SK-N-SH (cell line): ENCODE measurements at regions not wholly inside any gene's neighbourhood (a gene's known extent, or its start where the extent isn't known, plus 50 kb on each side); places are given as distances from the start of the nearest gene placed in this dataset.

Experiments used
- CTCF ChIA-PET: fragments of 300-600, 350-600 bp; formaldehyde crosslinking; extraction: SDS; loops from one replicate; lab custom pipeline; 2021; lab: Yijun Ruan, JAX
- POLR2A ChIA-PET: fragments of 350-600 bp; sonication (Branson Sonifier 250); formaldehyde crosslinking; extraction: SDS; loops from one replicate; lab custom pipeline; 2020; ENCODE audit warnings: antibody characterized with exemption, inconsistent platforms; lab: Yijun Ruan, JAX
- DNase-seq: peaks from one replicate; pipeline ENCODE4 v3.0.0; 2012
- H2AFZ ChIP-seq: fragments of 200-600 bp; sonication (generic); 2 replicates; pipeline ENCODE4 v1.8.1; 2016; ENCODE audit warnings: antibody characterized with exemption, mild to moderate bottlenecking, low read depth
- H3F3A ChIP-seq: fragments of 200-600 bp; sonication (generic); replicated peaks from 2 replicates; pipeline ENCODE3; 2016; ENCODE audit warnings: antibody characterized with exemption, mild to moderate bottlenecking; ENCODE audit not compliant: insufficient read depth
- H3K27ac ChIP-seq, 2 experiments: fragments of 200-500 bp in 1 of 2; fragments of 200-600 bp in 1 of 2; sonication (Bioruptor generic) in 1 of 2; sonication (generic), shearing (Covaris generic) in 1 of 2; 2 replicates each; pipeline versions ENCODE4 v1.5.1 to v1.6.1; 2014 to 2016; ENCODE audit warnings: low read depth in 2 of 2, inconsistent platforms in 1 of 2, low read length in 1 of 2, mild to moderate bottlenecking in 1 of 2, mixed read lengths in 1 of 2
- H3K27me3 ChIP-seq: fragments of 200-600 bp; sonication (generic), shearing (Covaris generic); 2 replicates; pipeline ENCODE4 v1.6.1; 2016; ENCODE audit warnings: mixed run types; ENCODE audit not compliant: insufficient read depth
- H3K36me3 ChIP-seq, 2 experiments: fragments of 200-500 bp in 1 of 2; fragments of 200-600 bp in 1 of 2; sonication (Bioruptor generic) in 1 of 2; sonication (generic) in 1 of 2; replicated peaks in 1 of 2; 2 replicates each; pipeline versions ENCODE3 to v1.5.1; 2014 to 2016; ENCODE audit warnings: low read length in 1 of 2, mild to moderate bottlenecking in 1 of 2; ENCODE audit not compliant: insufficient read depth in 2 of 2, control insufficient read depth in 1 of 2
- H3K4me1 ChIP-seq, 2 experiments: fragments of 200-500 bp in 1 of 2; fragments of 200-600 bp in 1 of 2; sonication (Bioruptor generic) in 1 of 2; sonication (generic), shearing (Covaris generic) in 1 of 2; 2 replicates each; pipeline versions ENCODE4 v1.5.1 to v1.6.1; 2014 to 2016; ENCODE audit warnings: low read depth in 1 of 2, low read length in 1 of 2, mixed run types in 1 of 2; ENCODE audit not compliant: insufficient read depth in 2 of 2, control insufficient read depth in 1 of 2
- H3K4me2 ChIP-seq: fragments of 200-600 bp; sonication (generic), shearing (Covaris generic); 2 replicates; pipeline ENCODE4 v1.6.1; 2017; ENCODE audit warnings: mixed run types
- H3K4me3 ChIP-seq, 2 experiments: fragments of 200-500 bp in 1 of 2; fragments of 200-600 bp in 1 of 2; sonication (Bioruptor generic) in 1 of 2; sonication (generic), shearing (Covaris generic) in 1 of 2; 2 replicates each; pipeline versions ENCODE4 v1.5.1 to v1.8.1; 2014 to 2016; ENCODE audit warnings: low read depth in 2 of 2, inconsistent platforms in 1 of 2, low read length in 1 of 2, mild to moderate bottlenecking in 1 of 2, mixed read lengths in 1 of 2, moderate library complexity in 1 of 2
- H3K79me2 ChIP-seq: fragments of 200-600 bp; sonication (generic); 2 replicates; pipeline ENCODE4 v1.8.1; 2017; ENCODE audit warnings: mild to moderate bottlenecking; ENCODE audit not compliant: insufficient read depth
- H3K9ac ChIP-seq: fragments of 200-600 bp; sonication (generic); 2 replicates; pipeline ENCODE4 v1.6.1; 2017; ENCODE audit warnings: mixed run types
- H3K9me2 ChIP-seq: fragments of 200-600 bp; sonication (generic); 2 replicates; pipeline ENCODE4 v1.6.1; 2017; ENCODE audit warnings: mixed run types
- H3K9me3 ChIP-seq: fragments of 200-600 bp; sonication (generic); 2 replicates; pipeline ENCODE4 v1.6.1; 2017; ENCODE audit warnings: mixed run types, mild to moderate bottlenecking, moderate library complexity
- H4K20me1 ChIP-seq: fragments of 200-600 bp; sonication (generic); 2 replicates; pipeline ENCODE4 v1.6.1; 2017; ENCODE audit warnings: mild to moderate bottlenecking, mixed run types; ENCODE audit not compliant: insufficient read depth
- CHD2 ChIP-seq: fragments of 150-350 bp; IDR thresholded peaks from 2 replicates; pipeline ENCODE4 v1.6.1; 2018; ENCODE audit warnings: low read length; ENCODE audit not compliant: partially characterized antibody
- ELF1 ChIP-seq: IDR thresholded peaks from 2 replicates; pipeline ENCODE4 v1.4.0; 2012
- EZH2phosphoT487 ChIP-seq: fragments of 200-600 bp; sonication (generic); IDR thresholded peaks from 2 replicates; pipeline ENCODE4 v1.6.1; 2017; ENCODE audit warnings: low read depth, mixed run types, mild to moderate bottlenecking, antibody characterized with exemption, moderate library complexity, borderline replicate concordance
- FOSL2 ChIP-seq: IDR thresholded peaks from 2 replicates; pipeline ENCODE4 v1.4.0; 2012; ENCODE audit warnings: low read depth, mild to moderate bottlenecking, moderate library complexity, borderline replicate concordance
- GABPA ChIP-seq: IDR thresholded peaks from 2 replicates; pipeline ENCODE4 v1.4.0; 2012; ENCODE audit warnings: low read depth, mild to moderate bottlenecking
- IRF3 ChIP-seq: fragments of 150-350 bp; IDR thresholded peaks from 2 replicates; pipeline ENCODE4 v1.6.1; 2016; ENCODE audit warnings: mild to moderate bottlenecking, low read depth, low read length
- NRF1 ChIP-seq: IDR thresholded peaks from 2 replicates; pipeline ENCODE4 v1.6.1; 2012; ENCODE audit warnings: low read depth, mild to moderate bottlenecking, low read length
- RAD21 ChIP-seq: IDR thresholded peaks from 2 replicates; pipeline ENCODE4 v1.6.1; 2012; ENCODE audit warnings: mild to moderate bottlenecking, low read length
- RCOR1 ChIP-seq: fragments of 150-350 bp; IDR thresholded peaks from 2 replicates; pipeline ENCODE4 v1.6.1; 2017; ENCODE audit warnings: antibody characterized with exemption, low read length
- REST ChIP-seq: IDR thresholded peaks from 2 replicates; pipeline ENCODE4 v1.6.1; 2012; ENCODE audit warnings: mild to moderate bottlenecking, low read depth, low read length, moderate library complexity
- RFX5 ChIP-seq: IDR thresholded peaks from 2 replicates; pipeline ENCODE4 v1.6.1; 2012; ENCODE audit warnings: mild to moderate bottlenecking, improper control_type of control experiment, low read length
- RXRA ChIP-seq: IDR thresholded peaks from 2 replicates; pipeline ENCODE4 v1.4.0; 2012; ENCODE audit warnings: low read depth, mild to moderate bottlenecking, borderline replicate concordance
- SMC3 ChIP-seq: IDR thresholded peaks from 2 replicates; pipeline ENCODE4 v1.6.1; 2012; ENCODE audit warnings: low read depth, low read length, improper control_type of control experiment
- YY1 ChIP-seq: IDR thresholded peaks from 2 replicates; pipeline ENCODE4 v1.4.0; 2012; ENCODE audit warnings: low read depth, mild to moderate bottlenecking
- ZBTB33 ChIP-seq: IDR thresholded peaks from 2 replicates; pipeline ENCODE4 v1.4.0; 2012; ENCODE audit warnings: low read depth, borderline replicate concordance
- WGBS: methylation state at CpG from one replicate; pipeline ENCODE4 v1.1.6; 2017; ENCODE audit warnings: low lambda C conversion rate; 5-methylcytosine and 5-hydroxymethylcytosine counted together
- TF ChIP-seq, protein P1 (sequence below): fragments of 200-600 bp; sonication (generic); IDR thresholded peaks from 2 replicates; pipeline ENCODE4 v1.6.1; 2017; ENCODE audit warnings: antibody characterized with exemption, mild to moderate bottlenecking, moderate library complexity
- TF ChIP-seq, protein P2 (sequence below): fragments of 150-350 bp; IDR thresholded peaks from 2 replicates; pipeline ENCODE4 v1.6.1; 2017; ENCODE audit warnings: antibody characterized with exemption, low read length, low read depth, borderline replicate concordance
- TF ChIP-seq, protein P3 (sequence below): IDR thresholded peaks from 2 replicates; pipeline ENCODE4 v1.4.0; 2012; ENCODE audit warnings: low read depth

- no peak overlapping the region for H2AFZ ChIP-seq
- DNase-seq = no peak
- no peak overlapping the region for H3K9ac ChIP-seq
- ChIA-PET CTCF (interaction anchor here (0.9 to 1.0 kb wide), 2 partner anchors 31 to 70 kb away, joined by 4 read pairs; no protein-coding TSS in a partner anchor), POLR2A (no interaction called here)
- no peaks in the 10 kb centered on the region for H3K9me2 ChIP-seq
- no peaks in the 10 kb centered on the region for H3F3A ChIP-seq
- H3K4me1 ChIP-seq = no peaks in the 10 kb centered on the region
- H4K20me1 ChIP-seq = no peaks in the 10 kb centered on the region
- H3K9me3 ChIP-seq = no peaks in the 10 kb centered on the region
- TF ChIP-seq IRF3 = no peak
- TF ChIP-seq FOSL2 = no peak
- TF ChIP-seq NRF1 = no peak
- TF ChIP-seq SMC3 = no peak
- no peak for TF ChIP-seq ELF1
- TF ChIP-seq, protein P1, sequence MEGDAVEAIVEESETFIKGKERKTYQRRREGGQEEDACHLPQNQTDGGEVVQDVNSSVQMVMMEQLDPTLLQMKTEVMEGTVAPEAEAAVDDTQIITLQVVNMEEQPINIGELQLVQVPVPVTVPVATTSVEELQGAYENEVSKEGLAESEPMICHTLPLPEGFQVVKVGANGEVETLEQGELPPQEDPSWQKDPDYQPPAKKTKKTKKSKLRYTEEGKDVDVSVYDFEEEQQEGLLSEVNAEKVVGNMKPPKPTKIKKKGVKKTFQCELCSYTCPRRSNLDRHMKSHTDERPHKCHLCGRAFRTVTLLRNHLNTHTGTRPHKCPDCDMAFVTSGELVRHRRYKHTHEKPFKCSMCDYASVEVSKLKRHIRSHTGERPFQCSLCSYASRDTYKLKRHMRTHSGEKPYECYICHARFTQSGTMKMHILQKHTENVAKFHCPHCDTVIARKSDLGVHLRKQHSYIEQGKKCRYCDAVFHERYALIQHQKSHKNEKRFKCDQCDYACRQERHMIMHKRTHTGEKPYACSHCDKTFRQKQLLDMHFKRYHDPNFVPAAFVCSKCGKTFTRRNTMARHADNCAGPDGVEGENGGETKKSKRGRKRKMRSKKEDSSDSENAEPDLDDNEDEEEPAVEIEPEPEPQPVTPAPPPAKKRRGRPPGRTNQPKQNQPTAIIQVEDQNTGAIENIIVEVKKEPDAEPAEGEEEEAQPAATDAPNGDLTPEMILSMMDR = no peak
- no peak for TF ChIP-seq REST
- no peak for TF ChIP-seq EZH2phosphoT487
- TF ChIP-seq, protein P2, sequence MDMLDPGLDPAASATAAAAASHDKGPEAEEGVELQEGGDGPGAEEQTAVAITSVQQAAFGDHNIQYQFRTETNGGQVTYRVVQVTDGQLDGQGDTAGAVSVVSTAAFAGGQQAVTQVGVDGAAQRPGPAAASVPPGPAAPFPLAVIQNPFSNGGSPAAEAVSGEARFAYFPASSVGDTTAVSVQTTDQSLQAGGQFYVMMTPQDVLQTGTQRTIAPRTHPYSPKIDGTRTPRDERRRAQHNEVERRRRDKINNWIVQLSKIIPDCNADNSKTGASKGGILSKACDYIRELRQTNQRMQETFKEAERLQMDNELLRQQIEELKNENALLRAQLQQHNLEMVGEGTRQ = no peak
- TF ChIP-seq CHD2 = no peak
- TF ChIP-seq RCOR1 = no peak
- no peak for TF ChIP-seq RXRA
- TF ChIP-seq, protein P3, sequence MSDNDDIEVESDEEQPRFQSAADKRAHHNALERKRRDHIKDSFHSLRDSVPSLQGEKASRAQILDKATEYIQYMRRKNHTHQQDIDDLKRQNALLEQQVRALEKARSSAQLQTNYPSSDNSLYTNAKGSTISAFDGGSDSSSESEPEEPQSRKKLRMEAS = no peak
- no peak for TF ChIP-seq RAD21
- no peak for TF ChIP-seq YY1
- TF ChIP-seq RFX5 = no peak
- no peak for TF ChIP-seq GABPA
- no peak for TF ChIP-seq ZBTB33
- no peak overlapping the region for H3K4me3 ChIP-seq
- no peak overlapping the region for H3K27ac ChIP-seq
- no peaks in the 10 kb centered on the region for H3K79me2 ChIP-seq
- no peak overlapping the region for H3K4me2 ChIP-seq
- 72% methylated on average over 2 of the region's 2 CpGs for WGBS
- no peaks in the 10 kb centered on the region for H3K36me3 ChIP-seq
- H3K27me3 ChIP-seq = no peaks in the 10 kb centered on the region
Measured at GRCh38 chr2:55802067-55802466, 108.4 kb upstream of the PNPT1 start.
